ENCODE measurements at regions not wholly inside any gene's neighbourhood (a gene's known extent, or its start where the extent isn't known, plus 50 kb on each side); places are given as distances from the start of the nearest gene placed in this dataset.
A peak's percentile ranks its signal among the peaks of the same experiment; 100 is the strongest.

GRCh38 chr4:27366104-27366823 lies 505.6 kb downstream of the STIM2 start:
- no peak for TF ChIP-seq CTCF (IDR thresholded peaks at IDR 0.05; ENCODE audit: insufficient read depth, low read depth, low read length)
- no peak overlapping the region for H3K4me3 ChIP-seq (ENCODE audit: low read depth, low read length)
- DNase-seq (ENCODE audit: low read depth) = peak; percentile 13

GRCh38 chr4:27368781-27369180 lies 508.1 kb downstream of the STIM2 start:
- no peak for DNase-seq (ENCODE audit: low read depth)
- no peak overlapping the region for H3K4me3 ChIP-seq (ENCODE audit: low read depth, low read length)
- no peak for TF ChIP-seq CTCF (IDR thresholded peaks at IDR 0.05; ENCODE audit: insufficient read depth, low read depth, low read length)

- no peak overlapping the region for H3K4me3 ChIP-seq (ENCODE audit: low read depth, low read length)
- DNase-seq (ENCODE audit: low read depth) = no peak
- no peak for TF ChIP-seq CTCF (IDR thresholded peaks at IDR 0.05; ENCODE audit: insufficient read depth, low read depth, low read length)
Measured at GRCh38 chr4:27381815-27382214, 521.2 kb downstream of the STIM2 start.

GRCh38 chr4:27387711-27388110 lies 527.1 kb downstream of the STIM2 start:
- TF ChIP-seq CTCF (IDR thresholded peaks at IDR 0.05; ENCODE audit: insufficient read depth, low read depth, low read length) = no peak
- no peak overlapping the region for H3K4me3 ChIP-seq (ENCODE audit: low read depth, low read length)
- DNase-seq (ENCODE audit: low read depth) = no peak

GRCh38 chr4:27397886-27398285 lies 537.2 kb downstream of the STIM2 start:
- peak; percentile 48 for DNase-seq (ENCODE audit: low read depth)
- no peak for TF ChIP-seq CTCF (IDR thresholded peaks at IDR 0.05; ENCODE audit: insufficient read depth, low read depth, low read length)
- H3K4me3 ChIP-seq (ENCODE audit: low read depth, low read length) = no peak overlapping the region

- H3K4me3 ChIP-seq (ENCODE audit: low read depth, low read length) = no peak overlapping the region
- no peak for TF ChIP-seq CTCF (IDR thresholded peaks at IDR 0.05; ENCODE audit: insufficient read depth, low read depth, low read length)
- no peak for DNase-seq (ENCODE audit: low read depth)
Measured at GRCh38 chr4:27398631-27399310, 538.1 kb downstream of the STIM2 start.
